HuH-7 (cell line): ENCODE measurements at regions not wholly inside any gene's neighbourhood (a gene's known extent, or its start where the extent isn't known, plus 50 kb on each side); places are given as distances from the start of the nearest gene placed in this dataset.

Experiments
- DNase-seq: peaks from one replicate; pipeline ENCODE4 v3.0.0; 2011; ENCODE audit warnings: low spot score

GRCh38 chr11:130615561-130615960, 167.1 kb downstream of the ADAMTS15 start:
- DNase-seq, result no peak

- no peak for DNase-seq
Measured at GRCh38 chr11:130616573-130616972, 168.1 kb downstream of the ADAMTS15 start.

GRCh38 chr11:130617001-130617400, 168.6 kb downstream of the ADAMTS15 start:
- DNase-seq, result no peak

GRCh38 chr11:130620548-130620947, 172.1 kb downstream of the ADAMTS15 start:
- DNase-seq, result no peak

- no peak for DNase-seq
Measured at GRCh38 chr11:130622141-130622542, 173.7 kb downstream of the ADAMTS15 start.

- DNase-seq, result no peak
Measured at GRCh38 chr11:130623670-130624668, 175.5 kb downstream of the ADAMTS15 start.

GRCh38 chr11:130624971-130625544, 176.6 kb downstream of the ADAMTS15 start:
- DNase-seq, result no peak

- no peak for DNase-seq
Measured at GRCh38 chr11:130625578-130626306, 177.3 kb downstream of the ADAMTS15 start.

- DNase-seq, result no peak
Measured at GRCh38 chr11:130629039-130629438, 180.6 kb downstream of the ADAMTS15 start.

- DNase-seq, result no peak
Measured at GRCh38 chr11:130631119-130631518, 182.7 kb downstream of the ADAMTS15 start.

GRCh38 chr11:130633466-130633865, 185.0 kb downstream of the ADAMTS15 start:
- no peak for DNase-seq

- DNase-seq, result no peak
Measured at GRCh38 chr11:130634186-130634585, 185.7 kb downstream of the ADAMTS15 start.

GRCh38 chr11:130634961-130635473, 186.6 kb downstream of the ADAMTS15 start:
- DNase-seq, result no peak

GRCh38 chr11:130635937-130636630, 187.6 kb downstream of the ADAMTS15 start:
- no peak for DNase-seq

- DNase-seq, result no peak
Measured at GRCh38 chr11:130636722-130637464, 188.4 kb downstream of the ADAMTS15 start.

- no peak for DNase-seq
Measured at GRCh38 chr11:130637566-130637965, 189.1 kb downstream of the ADAMTS15 start.

GRCh38 chr11:130638033-130638432, 189.6 kb downstream of the ADAMTS15 start:
- no peak for DNase-seq

GRCh38 chr11:130638624-130639023, 190.2 kb downstream of the ADAMTS15 start:
- DNase-seq, result no peak

- DNase-seq, result no peak
Measured at GRCh38 chr11:130639369-130639768, 190.9 kb downstream of the ADAMTS15 start.

- DNase-seq, result no peak
Measured at GRCh38 chr11:130640526-130640925, 192.1 kb downstream of the ADAMTS15 start.

- DNase-seq, result no peak
Measured at GRCh38 chr11:130641876-130642275, 193.4 kb downstream of the ADAMTS15 start.
